ENCODE measurements at regions not wholly inside any gene's neighbourhood (a gene's known extent, or its start where the extent isn't known, plus 50 kb on each side); places are given as distances from the start of the nearest gene placed in this dataset.

- Histone ChIP-seq H3K9me3 (replicated peaks in 1 of 3) (no peaks in the 10 kb centered on the region), H3K36me3 (replicated peaks in 1 of 2) (no peaks in the 10 kb centered on the region), H3K4me1 (replicated peaks in 1 of 2) (no peaks in the 10 kb centered on the region), H3K27ac (no peak overlapping the region), H3K27me3 (no peaks in the 10 kb centered on the region), H3K4me3 (no peak overlapping the region)
- TF ChIP-seq POLR2A (IDR thresholded peaks at IDR 0.05) = no peak
- no peak for TF ChIP-seq CTCF (IDR thresholded peaks at IDR 0.05)
- intact Hi-C loops (cut with DNase I) = no loop called here
- 66 to 82% (median 68%) methylated on average over 2 of the region's 2 CpGs for WGBS, 4 donors
- no peak for DNase-seq
Measured at GRCh38 chr14:85088192-85088591, 441.8 kb upstream of the FLRT2 start.

- Histone ChIP-seq H3K27me3 (no peaks in the 10 kb centered on the region), H3K36me3 (replicated peaks in 1 of 2) (no peaks in the 10 kb centered on the region), H3K9me3 (replicated peaks in 1 of 3) (no peaks in the 10 kb centered on the region), H3K4me1 (replicated peaks in 1 of 2) (no peaks in the 10 kb centered on the region), H3K4me3 (no peak overlapping the region), H3K27ac (no peak overlapping the region)
- intact Hi-C loops (cut with DNase I) = no loop called here
- TF ChIP-seq POLR2A (IDR thresholded peaks at IDR 0.05) (no peak), CTCF (IDR thresholded peaks at IDR 0.05) (no peak)
- DNase-seq = no peak
- 64 to 80% (median 68%) methylated on average over 2 of the region's 2 CpGs for WGBS, 4 donors
Measured at GRCh38 chr14:85090681-85091080, 439.3 kb upstream of the FLRT2 start.

- Histone ChIP-seq H3K27me3 (no peaks in the 10 kb centered on the region), H3K9me3 (replicated peaks in 1 of 3) (no peaks in the 10 kb centered on the region), H3K27ac (no peak overlapping the region), H3K36me3 (replicated peaks in 1 of 2) (no peaks in the 10 kb centered on the region), H3K4me1 (replicated peaks in 1 of 2) (no peaks in the 10 kb centered on the region), H3K4me3 (no peak overlapping the region)
- TF ChIP-seq POLR2A (IDR thresholded peaks at IDR 0.05) = no peak
- no peak for TF ChIP-seq CTCF (IDR thresholded peaks at IDR 0.05)
- intact Hi-C loops (cut with DNase I) = no loop called here
- WGBS, 4 donors = 74 to 82% (median 79%) methylated on average over 5 of the region's 5 CpGs
- no peak for DNase-seq
Measured at GRCh38 chr14:85093631-85094330, 436.2 kb upstream of the FLRT2 start.

- TF ChIP-seq CTCF (IDR thresholded peaks at IDR 0.05) (no peak), POLR2A (IDR thresholded peaks at IDR 0.05) (no peak)
Measured at GRCh38 chr14:85102591-85102990, 427.4 kb upstream of the FLRT2 start.

More at GRCh38 chr14:85102591-85102990, 427.4 kb upstream of the FLRT2 start:
- no peak overlapping the region for H3K4me3 ChIP-seq
- 63 to 84% (median 76%) methylated on average over 1 of the region's 1 CpG for WGBS, 4 donors
- intact Hi-C loops (cut with DNase I) = no loop called here
- H3K36me3 ChIP-seq (replicated peaks in 1 of 2) = no peaks in the 10 kb centered on the region
- no peaks in the 10 kb centered on the region for H3K9me3 ChIP-seq (replicated peaks in 1 of 3)
- H3K27me3 ChIP-seq = no peaks in the 10 kb centered on the region
- no peaks in the 10 kb centered on the region for H3K4me1 ChIP-seq (replicated peaks in 1 of 2)
- H3K27ac ChIP-seq = no peak overlapping the region
- no peak for DNase-seq
